NCI-H2107 (cell line): ENCODE measurements at regions not wholly inside any gene's neighbourhood (a gene's known extent, or its start where the extent isn't known, plus 50 kb on each side); places are given as distances from the start of the nearest gene placed in this dataset.
"Not testable (repeated sequence)": the region's sequence is repeated elsewhere in the genome, so short reads cannot be mapped to it uniquely, and the experiment has no call there.

Experiments used
- DNase-seq: peaks from one replicate; lab custom pipeline; 2025; lab: John Stamatoyannopoulos, UW

GRCh38 chr12:97984436-97984835, 521.8 kb downstream of the RMST start:
- no peak for DNase-seq

GRCh38 chr12:97984974-97985580, 522.5 kb downstream of the RMST start:
- DNase-seq, result no peak

GRCh38 chr12:97985834-97986233, 523.2 kb downstream of the RMST start:
- no peak for DNase-seq

- not testable (repeated sequence) for DNase-seq
These were observed 526.0 kb downstream of the RMST start for GRCh38 chr12:97988588-97988987.

GRCh38 chr12:97989366-97989940, 525.9 kb upstream of the TMPO start:
- no peak for DNase-seq

GRCh38 chr12:97994746-97995484, 520.5 kb upstream of the TMPO start:
- no peak for DNase-seq

GRCh38 chr12:97995559-97995958, 519.8 kb upstream of the TMPO start:
- no peak for DNase-seq

GRCh38 chr12:98001430-98001829, 514.0 kb upstream of the TMPO start:
- DNase-seq, result no peak

GRCh38 chr12:98002887-98003493, 512.4 kb upstream of the TMPO start:
- DNase-seq, result peak; percentile 17

GRCh38 chr12:98007963-98008362, 507.4 kb upstream of the TMPO start:
- no peak for DNase-seq

GRCh38 chr12:98013560-98013959, 501.8 kb upstream of the TMPO start:
- no peak for DNase-seq

- DNase-seq, result no peak
These were observed 496.6 kb upstream of the TMPO start for GRCh38 chr12:98018836-98019235.

GRCh38 chr12:98020376-98020775, 495.0 kb upstream of the TMPO start:
- DNase-seq, result no peak

- no peak for DNase-seq
These were observed 492.4 kb upstream of the TMPO start for GRCh38 chr12:98022961-98023360.

- no peak for DNase-seq
These were observed 477.8 kb upstream of the TMPO start for GRCh38 chr12:98037401-98038140.

- no peak for DNase-seq
These were observed 472.7 kb upstream of the TMPO start for GRCh38 chr12:98042668-98043067.

- no peak for DNase-seq
These were observed 470.0 kb upstream of the TMPO start for GRCh38 chr12:98045395-98045794.

- no peak for DNase-seq
These were observed 467.1 kb upstream of the TMPO start for GRCh38 chr12:98048326-98048725.

- DNase-seq, result peak; percentile 15
These were observed 462.2 kb upstream of the TMPO start for GRCh38 chr12:98053202-98053601.

GRCh38 chr12:98057701-98058100, 457.7 kb upstream of the TMPO start:
- DNase-seq, result no peak

GRCh38 chr12:98058213-98058612, 457.2 kb upstream of the TMPO start:
- no peak for DNase-seq

GRCh38 chr12:98058838-98059237, 456.6 kb upstream of the TMPO start:
- DNase-seq, result peak; percentile 21
